ENCODE measurements at regions not wholly inside any gene's neighbourhood (a gene's known extent, or its start where the extent isn't known, plus 50 kb on each side); places are given as distances from the start of the nearest gene placed in this dataset.
"Not testable (repeated sequence)": the region's sequence is repeated elsewhere in the genome, so short reads cannot be mapped to it uniquely, and the experiment has no call there.

DNA sequence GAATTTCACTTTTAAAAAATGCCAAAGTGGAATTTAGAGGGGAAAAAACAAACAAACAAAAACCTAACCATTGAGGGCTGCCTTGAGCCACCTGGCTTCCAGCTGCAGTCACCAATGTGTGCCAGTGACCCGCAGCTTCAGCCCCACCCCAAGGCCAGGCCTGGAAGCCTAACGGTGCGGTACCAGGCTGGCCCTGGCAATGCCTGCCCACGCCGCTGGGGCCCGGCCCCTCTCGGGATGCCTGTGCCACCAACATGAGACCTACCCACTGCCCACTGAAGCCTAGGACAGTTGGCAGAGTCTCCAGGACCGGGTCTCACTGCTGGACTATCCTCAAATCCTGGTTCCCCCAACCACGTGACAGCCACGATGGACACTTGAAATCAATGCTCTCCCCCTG, 96.6 kb downstream of the NCOR2 start:
- TF ChIP-seq EZH2 (IDR thresholded peaks at IDR 0.05; ENCODE audit: borderline replicate concordance, low read length) = no peak
- no peak for TF ChIP-seq CTCF (IDR thresholded peaks at IDR 0.05; ENCODE audit: low read length)
- no peak overlapping the region for H2AFZ ChIP-seq (ENCODE audit: low read length)
- H3K79me2 ChIP-seq (ENCODE audit: insufficient read depth, low read length) = no peaks in the 10 kb centered on the region
- peaks cover 23% of the 10 kb centered on the region for H3K4me1 ChIP-seq (ENCODE audit: insufficient read depth, low read length, severe bottlenecking)
- no peak overlapping the region for H3K4me2 ChIP-seq (ENCODE audit: low read length)
- no peaks in the 10 kb centered on the region for H3F3A ChIP-seq (ENCODE audit: insufficient read depth, low read length)
- no peaks in the 10 kb centered on the region for H3K27me3 ChIP-seq (ENCODE audit: insufficient read depth, low read length)
- peaks cover 33% of the 10 kb centered on the region for H3K36me3 ChIP-seq (ENCODE audit: insufficient read depth, low read length)
- H3K9me3 ChIP-seq (ENCODE audit: low read length) = peaks cover 7% of the 10 kb centered on the region; the same call in 1 of the 2 replicates
- H3K4me3 ChIP-seq (ENCODE audit: low read depth, low read length, poor library complexity, severe bottlenecking) = no peak overlapping the region
- no peak overlapping the region for H3K9ac ChIP-seq (ENCODE audit: low read length)
- H4K20me1 ChIP-seq (ENCODE audit: insufficient read depth, low read length) = no peaks in the 10 kb centered on the region
- H3K9me2 ChIP-seq (ENCODE audit: low read depth, low read length) = no peaks in the 10 kb centered on the region
- no peak overlapping the region for H3K27ac ChIP-seq (ENCODE audit: low read depth, low read length, poor library complexity, severe bottlenecking)

GRCh38 chr12:124470139-124470538, 97.3 kb downstream of the NCOR2 start:
- no peak for TF ChIP-seq CTCF (IDR thresholded peaks at IDR 0.05; ENCODE audit: low read length)
- no peak for TF ChIP-seq EZH2 (IDR thresholded peaks at IDR 0.05; ENCODE audit: borderline replicate concordance, low read length)
- peak overlapping the region; percentile 66 for H3K27ac ChIP-seq (ENCODE audit: low read depth, low read length, poor library complexity, severe bottlenecking)

DNA sequence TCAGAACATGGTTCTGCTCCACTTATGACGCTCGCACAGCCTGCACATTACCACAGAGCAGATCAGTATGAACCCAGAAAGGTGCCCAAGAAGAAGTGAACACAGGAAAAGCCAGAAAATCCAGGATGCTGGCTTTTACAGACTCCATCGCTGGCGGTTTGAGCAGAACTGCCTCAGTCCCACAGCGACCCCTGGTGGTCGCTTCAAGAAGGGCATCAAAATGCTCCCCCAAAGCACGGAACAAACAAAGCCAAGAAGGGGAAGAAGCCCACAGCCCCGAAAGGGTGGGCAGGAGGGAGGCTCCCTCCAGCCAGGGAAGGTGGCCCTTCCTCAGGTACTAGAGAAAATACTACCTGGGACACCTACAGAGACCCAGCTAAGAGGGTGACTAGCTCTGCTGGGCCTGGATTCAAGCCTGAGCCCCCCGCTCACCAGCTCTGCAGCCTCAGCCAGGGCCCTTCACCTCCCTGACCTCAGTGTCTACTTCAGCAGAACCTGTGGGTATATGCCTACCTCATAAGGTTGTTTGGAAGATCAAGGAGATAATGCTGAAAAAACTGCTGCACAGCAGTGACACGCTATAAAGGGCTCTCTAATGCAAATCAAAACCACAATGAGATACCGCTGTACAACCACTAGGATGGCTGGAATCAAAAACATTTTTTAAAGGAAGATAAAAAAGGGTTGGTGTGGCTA, 98.1 kb downstream of the NCOR2 start:
- peaks cover 7% of the 10 kb centered on the region; the same call in 1 of the 2 replicates for H3K9me3 ChIP-seq (ENCODE audit: low read length)
- H3K9me2 ChIP-seq (ENCODE audit: low read depth, low read length) = no peaks in the 10 kb centered on the region
- H3K27me3 ChIP-seq (ENCODE audit: insufficient read depth, low read length) = no peaks in the 10 kb centered on the region
- H3K9ac ChIP-seq (ENCODE audit: low read length) = no peak overlapping the region
- TF ChIP-seq CTCF (IDR thresholded peaks at IDR 0.05; ENCODE audit: low read length) (peak; percentile 64), EZH2 (IDR thresholded peaks at IDR 0.05; ENCODE audit: borderline replicate concordance, low read length) (no peak)
- H3K4me2 ChIP-seq (ENCODE audit: low read length) = no peak overlapping the region
- no peaks in the 10 kb centered on the region for H3K79me2 ChIP-seq (ENCODE audit: insufficient read depth, low read length)
- peak overlapping the region; percentile 66 for H3K27ac ChIP-seq (ENCODE audit: low read depth, low read length, poor library complexity, severe bottlenecking)
- no peak overlapping the region for H2AFZ ChIP-seq (ENCODE audit: low read length)
- peaks cover 25% of the 10 kb centered on the region for H3K4me1 ChIP-seq (ENCODE audit: insufficient read depth, low read length, severe bottlenecking)
- no peaks in the 10 kb centered on the region for H3F3A ChIP-seq (ENCODE audit: insufficient read depth, low read length)
- H3K4me3 ChIP-seq (ENCODE audit: low read depth, low read length, poor library complexity, severe bottlenecking) = no peak overlapping the region
- H3K36me3 ChIP-seq (ENCODE audit: insufficient read depth, low read length) = peaks cover 47% of the 10 kb centered on the region
- H4K20me1 ChIP-seq (ENCODE audit: insufficient read depth, low read length) = no peaks in the 10 kb centered on the region

More at GRCh38 chr12:124470139-124470538, 97.3 kb downstream of the NCOR2 start:
- Histone ChIP-seq H3K4me3 (ENCODE audit: low read depth, low read length, poor library complexity, severe bottlenecking) (no peak overlapping the region), H3K4me1 (ENCODE audit: insufficient read depth, low read length, severe bottlenecking) (peaks cover 25% of the 10 kb centered on the region), H3K9ac (ENCODE audit: low read length) (no peak overlapping the region), H3K4me2 (ENCODE audit: low read length) (no peak overlapping the region), H2AFZ (ENCODE audit: low read length) (no peak overlapping the region), H3K36me3 (ENCODE audit: insufficient read depth, low read length) (peaks cover 40% of the 10 kb centered on the region), H3F3A (ENCODE audit: insufficient read depth, low read length) (no peaks in the 10 kb centered on the region), H3K9me2 (ENCODE audit: low read depth, low read length) (no peaks in the 10 kb centered on the region), H3K27me3 (ENCODE audit: insufficient read depth, low read length) (no peaks in the 10 kb centered on the region), H3K9me3 (ENCODE audit: low read length) (peaks cover 7% of the 10 kb centered on the region; the same call in 1 of the 2 replicates), H4K20me1 (ENCODE audit: insufficient read depth, low read length) (no peaks in the 10 kb centered on the region), H3K79me2 (ENCODE audit: insufficient read depth, low read length) (no peaks in the 10 kb centered on the region)

DNA sequence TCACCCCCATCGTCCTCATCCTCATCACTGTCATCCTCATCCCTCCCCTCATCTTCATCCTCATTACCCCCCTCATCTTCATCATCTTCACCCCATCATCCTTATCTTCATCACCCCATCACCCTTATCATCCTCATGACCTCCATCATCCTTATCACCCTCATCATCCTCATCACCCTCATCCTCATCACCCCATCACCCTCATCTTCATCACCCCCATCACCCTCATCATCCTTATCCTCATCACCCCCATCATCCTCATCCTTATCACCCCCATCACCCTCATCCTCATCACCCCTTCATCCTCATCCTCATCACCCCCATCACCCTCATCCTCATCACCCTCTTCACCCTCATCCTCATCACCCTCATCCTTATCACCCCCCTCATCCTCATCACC, 99.9 kb downstream of the NCOR2 start:
- not testable (repeated sequence) for H3K27me3 ChIP-seq (ENCODE audit: insufficient read depth, low read length); H3K79me2 ChIP-seq (ENCODE audit: insufficient read depth, low read length); H2AFZ ChIP-seq (ENCODE audit: low read length); H4K20me1 ChIP-seq (ENCODE audit: insufficient read depth, low read length); H3K9me3 ChIP-seq (ENCODE audit: low read length); H3K9ac ChIP-seq (ENCODE audit: low read length); H3K27ac ChIP-seq (ENCODE audit: low read depth, low read length, poor library complexity, severe bottlenecking); H3F3A ChIP-seq (ENCODE audit: insufficient read depth, low read length); H3K4me3 ChIP-seq (ENCODE audit: low read depth, low read length, poor library complexity, severe bottlenecking); H3K9me2 ChIP-seq (ENCODE audit: low read depth, low read length); H3K4me2 ChIP-seq (ENCODE audit: low read length)
- Histone ChIP-seq H3K4me1 (ENCODE audit: insufficient read depth, low read length, severe bottlenecking) (peaks cover 25% of the 10 kb centered on the region), H3K36me3 (ENCODE audit: insufficient read depth, low read length) (peaks cover 40% of the 10 kb centered on the region)
